ENCODE measurements at regions not wholly inside any gene's neighbourhood (a gene's known extent, or its start where the extent isn't known, plus 50 kb on each side); places are given as distances from the start of the nearest gene placed in this dataset.

- TF ChIP-seq, protein P1, sequence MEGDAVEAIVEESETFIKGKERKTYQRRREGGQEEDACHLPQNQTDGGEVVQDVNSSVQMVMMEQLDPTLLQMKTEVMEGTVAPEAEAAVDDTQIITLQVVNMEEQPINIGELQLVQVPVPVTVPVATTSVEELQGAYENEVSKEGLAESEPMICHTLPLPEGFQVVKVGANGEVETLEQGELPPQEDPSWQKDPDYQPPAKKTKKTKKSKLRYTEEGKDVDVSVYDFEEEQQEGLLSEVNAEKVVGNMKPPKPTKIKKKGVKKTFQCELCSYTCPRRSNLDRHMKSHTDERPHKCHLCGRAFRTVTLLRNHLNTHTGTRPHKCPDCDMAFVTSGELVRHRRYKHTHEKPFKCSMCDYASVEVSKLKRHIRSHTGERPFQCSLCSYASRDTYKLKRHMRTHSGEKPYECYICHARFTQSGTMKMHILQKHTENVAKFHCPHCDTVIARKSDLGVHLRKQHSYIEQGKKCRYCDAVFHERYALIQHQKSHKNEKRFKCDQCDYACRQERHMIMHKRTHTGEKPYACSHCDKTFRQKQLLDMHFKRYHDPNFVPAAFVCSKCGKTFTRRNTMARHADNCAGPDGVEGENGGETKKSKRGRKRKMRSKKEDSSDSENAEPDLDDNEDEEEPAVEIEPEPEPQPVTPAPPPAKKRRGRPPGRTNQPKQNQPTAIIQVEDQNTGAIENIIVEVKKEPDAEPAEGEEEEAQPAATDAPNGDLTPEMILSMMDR (IDR thresholded peaks at IDR 0.05 in 8 of 11, conservative IDR thresholded peaks at IDR 0.05 in 3 of 11) = no peak
- TF ChIP-seq POLR2A (IDR thresholded peaks at IDR 0.05) (no peak), POLR2AphosphoS5 (IDR thresholded peaks at IDR 0.05) (no peak)
These were observed 66.8 kb upstream of the IRS2 start for GRCh38 chr13:109853153-109853552.
